HepG2 (cell line): ENCODE measurements at regions not wholly inside any gene's neighbourhood (a gene's known extent, or its start where the extent isn't known, plus 50 kb on each side); places are given as distances from the start of the nearest gene placed in this dataset.

Experiments
- ATAC-seq: fragments of 200-7000 bp; cut with Tn5 transposase; 3 replicates; pipeline ENCODE4 v1.9.1; 2020; ENCODE audit warnings: mild to moderate bottlenecking, moderate library complexity
- BruUV-seq: library from RNA; stranded (reverse); fragments of 400-500 nt; replicated peaks from 2 replicates; lab custom pipeline; 2021; lab: Mats Ljungman, UMichigan
- CTCF ChIA-PET: fragments of 300-600 bp; formaldehyde crosslinking; extraction: SDS; loops from one replicate; lab custom pipeline; 2021; ENCODE audit warnings: low total read pairs, inconsistent platforms, low intra/inter-chr PET ratio; lab: Yijun Ruan, JAX
- POLR2A ChIA-PET: fragments of 350-600 bp; sonication (Branson Sonifier 250); formaldehyde crosslinking; loops from one replicate; lab custom pipeline; 2020; ENCODE audit warnings: antibody characterized with exemption, inconsistent platforms; lab: Yijun Ruan, JAX
- DNase-seq: peaks from one replicate; pipeline ENCODE4 v3.0.0-alpha.2; 2015; ENCODE audit warnings: low spot score
- FAIRE-seq: peaks from 3 replicates; lab custom pipeline; 2011; peaks lifted over from hg19 to GRCh38; lab: Jason Lieb, UNC
- H2AFZ ChIP-seq: one replicate; pipeline ENCODE4 v1.6.1; 2011; ENCODE audit warnings: low read length, inconsistent platforms
- H3K27ac ChIP-seq: fragments of 300-600 bp; 3 replicates; pipeline ENCODE4 v1.8.0; 2011; ENCODE audit warnings: mixed run types, mild to moderate bottlenecking, mixed read lengths, low read length, inconsistent platforms; ENCODE audit not compliant: insufficient read depth; ENCODE audit errors: extremely low read length
- H3K27me3 ChIP-seq, 2 experiments: fragments of 200-600 bp in 1 of 2; 2 replicates in 1 of 2; 3 replicates in 1 of 2; pipeline versions ENCODE4 v1.6.0 to v1.8.0; 2011; ENCODE audit warnings: low read length in 2 of 2, mild to moderate bottlenecking in 2 of 2, moderate library complexity in 2 of 2, inconsistent platforms in 1 of 2; ENCODE audit not compliant: insufficient read depth in 2 of 2, control insufficient read depth in 1 of 2
- H3K36me3 ChIP-seq, 2 experiments: fragments of 200-600 bp in 1 of 2; replicated peaks in 1 of 2; 2 replicates in 1 of 2; 3 replicates in 1 of 2; pipeline versions ENCODE4 v1.5.1 to v1.8.0; 2011; ENCODE audit warnings: low read length in 2 of 2, inconsistent platforms in 1 of 2; ENCODE audit not compliant: insufficient read depth in 2 of 2, control insufficient read depth in 1 of 2
- H3K4me1 ChIP-seq: 2 replicates; pipeline ENCODE4 v1.5.1; 2012; ENCODE audit warnings: low read length, inconsistent platforms; ENCODE audit not compliant: insufficient read depth
- H3K4me2 ChIP-seq: 2 replicates; pipeline ENCODE4 v1.6.0; 2011; ENCODE audit warnings: low read depth, low read length, inconsistent platforms
- H3K4me3 ChIP-seq, 3 experiments: fragments of 200-600 bp in 1 of 3; sonication (generic), shearing (Covaris generic) in 1 of 3; replicated peaks in 1 of 3; 2 replicates each; pipeline ENCODE4 v1.5.1; 2011 to 2016; ENCODE audit warnings: low read length in 3 of 3, inconsistent platforms in 2 of 3, low read depth in 2 of 3, mild to moderate bottlenecking in 2 of 3, control low read depth in 1 of 3, mixed read lengths in 1 of 3; ENCODE audit not compliant: insufficient read depth in 1 of 3
- H3K79me2 ChIP-seq: one replicate; pipeline ENCODE4 v1.6.1; 2011; ENCODE audit warnings: low read length, inconsistent platforms; ENCODE audit not compliant: insufficient read depth
- H3K9ac ChIP-seq: 2 replicates; pipeline ENCODE4 v1.6.0; 2011; ENCODE audit warnings: mild to moderate bottlenecking, low read depth, low read length, inconsistent platforms; ENCODE audit not compliant: insufficient read depth
- H3K9me3 ChIP-seq: 2 replicates; pipeline ENCODE4 v1.5.1; 2012; ENCODE audit warnings: mild to moderate bottlenecking, low read length
- H4K20me1 ChIP-seq: 2 replicates; pipeline ENCODE4 v1.6.0; 2011; ENCODE audit warnings: inconsistent platforms, mild to moderate bottlenecking, low read length, moderate library complexity; ENCODE audit not compliant: insufficient read depth
- AHDC1 ChIP-seq: sonication (generic); formaldehyde crosslinking; IDR thresholded peaks from 2 replicates; pipeline ENCODE4 v1.5.1; 2020; ENCODE audit warnings: mild to moderate bottlenecking, missing genetic modification reagents, borderline replicate concordance
- AHR ChIP-seq: IDR thresholded peaks from 2 replicates; pipeline ENCODE4 v1.6.1; 2018; ENCODE audit warnings: missing genetic modification reagents, missing compliant biosample characterization
- MEF2D ChIP-seq: sonication (generic); formaldehyde crosslinking; IDR thresholded peaks from 2 replicates; pipeline ENCODE4 v1.5.1; 2020; ENCODE audit warnings: mild to moderate bottlenecking, missing genetic modification reagents
- NFAT5 ChIP-seq: sonication (generic); formaldehyde crosslinking; IDR thresholded peaks from 2 replicates; pipeline ENCODE4 v1.4.0; 2020; ENCODE audit warnings: missing genetic modification reagents
- SSRP1 ChIP-seq: IDR thresholded peaks from 2 replicates; pipeline ENCODE4 v1.6.1; 2016; ENCODE audit warnings: control low read depth
- TIGD3 ChIP-seq: sonication (generic); formaldehyde crosslinking; IDR thresholded peaks from 2 replicates; pipeline ENCODE4 v1.5.1; 2020; ENCODE audit warnings: mild to moderate bottlenecking, missing genetic modification reagents, borderline replicate concordance
- TOE1 ChIP-seq: sonication (generic); formaldehyde crosslinking; IDR thresholded peaks from 2 replicates; pipeline ENCODE4 v1.4.0; 2020; ENCODE audit warnings: mild to moderate bottlenecking, missing genetic modification reagents
- ZMAT3 ChIP-seq: sonication (generic); formaldehyde crosslinking; conservative IDR thresholded peaks from 2 replicates; pipeline ENCODE4 v1.7.0; 2021; ENCODE audit warnings: missing genetic modification reagents
- ZNF263 ChIP-seq: sonication (generic); formaldehyde crosslinking; IDR thresholded peaks from 2 replicates; pipeline ENCODE4 v1.4.0; 2020; ENCODE audit warnings: missing genetic modification reagents
- ZNF274 ChIP-seq: sonication (generic); formaldehyde crosslinking; IDR thresholded peaks from 2 replicates; pipeline ENCODE4 v1.5.1; 2020; ENCODE audit warnings: mild to moderate bottlenecking, missing genetic modification reagents
- ZNF33B ChIP-seq: sonication (generic); formaldehyde crosslinking; IDR thresholded peaks from 2 replicates; pipeline ENCODE4 v1.5.1; 2020; ENCODE audit warnings: mild to moderate bottlenecking, missing genetic modification reagents
- ZNF703 ChIP-seq: sonication (generic); formaldehyde crosslinking; IDR thresholded peaks from 2 replicates; pipeline ENCODE4 v1.5.1; 2020; ENCODE audit warnings: missing genetic modification reagents, mild to moderate bottlenecking, moderate library complexity, borderline replicate concordance
- ZNF746 ChIP-seq: sonication (generic); formaldehyde crosslinking; IDR thresholded peaks from 2 replicates; pipeline ENCODE4 v1.8.0; 2022; ENCODE audit warnings: mild to moderate bottlenecking, missing genetic modification reagents
- ZNF761 ChIP-seq: sonication (generic); formaldehyde crosslinking; conservative IDR thresholded peaks from 2 replicates; pipeline ENCODE4 v1.4.0; 2020; ENCODE audit warnings: mild to moderate bottlenecking, missing genetic modification reagents
- in situ Hi-C: cut with HindIII; loops from 2 replicates; pipeline ENCODE4 v1.10.0; 2017; ENCODE audit warnings: low pct_unique_long_range_greater_than_20kb; ENCODE audit not compliant: extremely low pct_ligation_motif_present
- intact Hi-C: fragments of 100-400 bp; cut with micrococcal nuclease; formaldehyde crosslinking; loops from one replicate; pipeline ENCODE4 v1.10.0; 2022; ENCODE audit not compliant: unreplicated experiment

GRCh38 chr11:98143661-98144060 lies 877.1 kb upstream of the CNTN5 start:
- Histone ChIP-seq H3K79me2 (no peaks in the 10 kb centered on the region), H3K27ac (no peak overlapping the region), H3K4me3 (no peak overlapping the region), H3K4me2 (no peak overlapping the region), H3K36me3 (no peaks in the 10 kb centered on the region), H3K9me3 (peaks cover 43% of the 10 kb centered on the region), H2AFZ (no peak overlapping the region), H3K27me3 (no peaks in the 10 kb centered on the region), H4K20me1 (no peaks in the 10 kb centered on the region), H3K9ac (no peak overlapping the region), H3K4me1 (no peaks in the 10 kb centered on the region)
- ChIA-PET CTCF (no interaction called here), POLR2A (no interaction called here)
- ATAC-seq, result no peak
- FAIRE-seq, result no peak
- in situ Hi-C loops (no loop called here), intact Hi-C loops (no loop called here)
- DNase-seq, result no peak
- BruUV-seq, result no TSS peak
- TF ChIP-seq AHR (no peak), AHDC1 (no peak), ZNF746 (CRISPR knock-in tag) (no peak), TOE1 (CRISPR knock-in tag) (no peak), ZNF761 (no peak), ZNF263 (CRISPR knock-in tag) (no peak), TIGD3 (CRISPR knock-in tag) (no peak), ZMAT3 (CRISPR knock-in tag) (no peak), SSRP1 (CRISPR knock-in tag) (no peak), ZNF703 (CRISPR knock-in tag) (no peak), ZNF274 (CRISPR knock-in tag) (no peak), MEF2D (CRISPR knock-in tag) (no peak), ZNF33B (CRISPR knock-in tag) (no peak), NFAT5 (CRISPR knock-in tag) (no peak)
